Stimulated activated CD8-positive, alpha-beta memory T cell treated with anti-CD3 and anti-CD28 coated beads, Interleukin-12 subunit alpha, Interleukin-12 subunit beta, amount 100 ng/mL, for 4 hours (primary cell): ENCODE measurements at regions not wholly inside any gene's neighbourhood (a gene's known extent, or its start where the extent isn't known, plus 50 kb on each side); places are given as distances from the start of the nearest gene placed in this dataset.

Source experiments
- DNase-seq: peaks from one replicate; pipeline ENCODE4 v3.0.0-alpha.2; 2020; ENCODE audit warnings: low read depth

GRCh38 chr7:386385-386784 is 96.4 kb downstream of the FOXL3 start:
- no peak for DNase-seq

- DNase-seq: no peak
Observed at GRCh38 chr7:387132-388022, 97.4 kb downstream of the FOXL3 start.

- no peak for DNase-seq
Observed at GRCh38 chr7:388023-388960, 98.3 kb downstream of the FOXL3 start.

- no peak for DNase-seq
Observed at GRCh38 chr7:388961-389701, 99.2 kb downstream of the FOXL3 start.

- no peak for DNase-seq
Observed at GRCh38 chr7:389911-390601, 100.1 kb downstream of the FOXL3 start.

GRCh38 chr7:390761-391410 is 100.9 kb downstream of the FOXL3 start:
- no peak for DNase-seq

- no peak for DNase-seq
Observed at GRCh38 chr7:391411-391951, 101.5 kb downstream of the FOXL3 start.

- DNase-seq: no peak
Observed at GRCh38 chr7:391961-392524, 102.1 kb downstream of the FOXL3 start.

- DNase-seq: no peak
Observed at GRCh38 chr7:392822-393221, 102.9 kb downstream of the FOXL3 start.

- DNase-seq: no peak
Observed at GRCh38 chr7:395643-396042, 105.7 kb downstream of the FOXL3 start.

GRCh38 chr7:398888-399287 is 108.9 kb downstream of the FOXL3 start:
- DNase-seq: no peak

- DNase-seq: no peak
Observed at GRCh38 chr7:400901-401485, 111.0 kb downstream of the FOXL3 start.

GRCh38 chr7:401495-401894 is 111.5 kb downstream of the FOXL3 start:
- no peak for DNase-seq

- DNase-seq: no peak
Observed at GRCh38 chr7:404812-405488, 114.7 kb downstream of the PDGFA start.

GRCh38 chr7:405489-406211 is 114.0 kb downstream of the PDGFA start:
- no peak for DNase-seq

- DNase-seq: no peak
Observed at GRCh38 chr7:407721-408539, 111.7 kb downstream of the PDGFA start.

GRCh38 chr7:408751-409311 is 110.8 kb downstream of the PDGFA start:
- DNase-seq: no peak
